ENCODE measurements at regions not wholly inside any gene's neighbourhood (a gene's known extent, or its start where the extent isn't known, plus 50 kb on each side); places are given as distances from the start of the nearest gene placed in this dataset.
"Not testable (repeated sequence)": the region's sequence is repeated elsewhere in the genome, so short reads cannot be mapped to it uniquely, and the experiment has no call there.

- no peak for DNase-seq (ENCODE audit: low read depth)
Observed at GRCh38 chr13:54004026-54004699, 975.5 kb downstream of the OLFM4 start.

DNA sequence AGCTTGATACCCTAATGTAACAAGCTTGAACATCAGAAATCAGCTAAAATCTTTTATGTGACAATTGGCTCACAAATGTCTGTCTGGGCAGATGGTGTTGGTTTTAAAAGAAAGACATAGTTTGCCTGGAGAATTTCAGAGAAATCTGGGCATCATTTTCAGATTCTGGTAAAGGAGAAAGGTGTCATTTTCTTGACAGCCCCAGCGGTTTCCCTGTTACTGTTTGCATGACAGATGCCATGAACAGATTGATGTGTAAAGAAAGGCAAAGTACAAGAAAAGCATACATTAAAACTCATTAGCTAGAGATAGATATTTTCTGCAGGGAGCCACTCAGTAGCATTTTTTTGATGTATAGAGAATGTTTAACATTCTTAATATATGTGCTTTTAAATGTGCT is 987.9 kb downstream of the OLFM4 start:
- no peak for DNase-seq (ENCODE audit: low read depth)

- no peak for DNase-seq (ENCODE audit: low read depth)
Observed at GRCh38 chr13:54018485-54018884, 989.9 kb downstream of the OLFM4 start.

DNA sequence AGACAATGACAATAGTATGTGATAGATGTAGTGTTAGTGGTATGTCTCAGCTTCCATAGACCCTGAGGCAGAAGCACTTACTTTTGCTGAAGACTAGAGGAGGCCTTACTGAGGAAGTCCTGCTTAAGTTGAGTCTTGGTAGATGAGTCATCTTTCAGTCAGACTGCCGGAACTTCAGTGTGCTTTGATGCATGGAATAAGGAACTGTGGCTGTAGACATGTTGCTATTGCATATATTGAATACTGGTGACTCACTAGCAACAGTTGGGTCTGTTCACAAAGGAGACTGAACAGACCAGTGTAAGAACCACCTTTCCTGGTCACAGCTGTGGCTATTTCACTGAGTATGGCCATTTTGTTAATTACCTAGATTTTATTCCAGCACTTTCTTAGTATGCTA is 1000.6 kb downstream of the OLFM4 start:
- peak; percentile 25 for DNase-seq (ENCODE audit: low read depth)

- DNase-seq (ENCODE audit: low read depth): no peak
Observed at GRCh38 chr13:54029720-54030119, 1001.1 kb downstream of the OLFM4 start.

GRCh38 chr13:54033323-54033861 is 1004.8 kb downstream of the OLFM4 start:
- no peak for DNase-seq (ENCODE audit: low read depth)

- DNase-seq (ENCODE audit: low read depth): no peak
Observed at GRCh38 chr13:54034047-54034446, 1005.4 kb downstream of the OLFM4 start.

GRCh38 chr13:54057416-54057815 is 1028.8 kb downstream of the OLFM4 start:
- not testable (repeated sequence) for DNase-seq (ENCODE audit: low read depth)

- not testable (repeated sequence) for DNase-seq (ENCODE audit: low read depth)
Observed at GRCh38 chr13:54069958-54070357, 1041.3 kb downstream of the OLFM4 start.

DNA sequence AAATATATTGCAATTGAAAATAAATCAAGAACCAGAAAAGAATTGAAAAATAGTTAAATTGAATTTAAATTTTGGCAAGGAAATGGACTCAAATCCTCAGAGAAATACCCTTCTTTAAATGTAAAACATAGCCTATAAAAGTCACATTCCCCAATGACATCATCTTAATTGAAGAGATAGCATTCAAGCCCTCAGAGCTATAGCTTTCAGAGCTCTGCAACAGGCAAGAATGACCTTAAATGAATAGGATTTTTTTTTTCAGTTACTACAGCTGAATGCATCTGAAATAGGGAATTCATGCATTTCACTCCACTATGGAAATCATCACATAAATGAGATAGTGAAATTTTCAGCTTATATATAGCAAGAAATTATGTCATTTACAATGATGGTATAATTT is 1049.0 kb downstream of the OLFM4 start:
- no peak for DNase-seq (ENCODE audit: low read depth)

GRCh38 chr13:54078271-54078870 is 1049.8 kb downstream of the OLFM4 start:
- no peak for DNase-seq (ENCODE audit: low read depth)

- DNase-seq (ENCODE audit: low read depth): not testable (repeated sequence)
Observed at GRCh38 chr13:54082309-54082708, 1053.7 kb downstream of the OLFM4 start.

DNA sequence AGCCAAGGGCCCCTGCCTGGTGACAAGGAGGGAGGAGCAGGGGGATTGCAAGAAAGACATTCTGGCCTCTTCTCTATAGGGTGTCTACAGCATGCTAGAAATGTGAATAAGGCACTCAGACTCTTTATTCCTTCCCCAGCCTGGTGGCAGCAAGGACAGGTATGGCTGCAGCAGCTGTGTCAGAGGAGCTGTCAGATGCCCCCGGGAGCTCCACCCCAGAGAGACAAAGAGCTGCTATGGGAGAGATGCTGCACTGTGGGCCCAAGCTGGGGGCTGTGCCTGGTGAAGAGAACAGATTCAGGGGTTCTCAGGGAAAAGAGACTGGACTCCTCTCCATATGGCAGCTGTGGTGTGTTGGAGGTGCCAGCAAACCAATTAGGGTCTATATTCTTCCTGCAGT is 1063.3 kb downstream of the OLFM4 start:
- DNase-seq (ENCODE audit: low read depth): no peak

DNA sequence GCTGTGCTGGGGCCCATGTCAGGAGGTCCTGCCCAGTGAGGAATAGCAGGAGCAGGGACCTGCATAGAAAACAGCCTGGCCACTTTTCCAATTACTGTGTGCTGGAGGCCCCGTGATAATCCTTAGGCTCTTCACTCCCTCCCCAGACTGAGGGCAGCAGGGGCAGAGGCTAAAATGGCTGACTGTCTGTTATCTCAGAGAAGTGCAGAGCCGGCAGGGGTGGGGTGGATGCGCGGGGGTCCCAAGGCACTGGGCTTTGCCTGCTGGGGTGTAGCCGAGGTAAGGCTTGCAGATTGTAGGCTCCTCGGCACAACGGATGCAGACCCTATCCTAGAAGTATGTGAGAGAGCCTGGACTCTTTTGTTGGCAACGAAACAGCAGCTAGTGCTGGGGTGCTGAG is 1064.1 kb downstream of the OLFM4 start:
- DNase-seq (ENCODE audit: low read depth): no peak

DNA sequence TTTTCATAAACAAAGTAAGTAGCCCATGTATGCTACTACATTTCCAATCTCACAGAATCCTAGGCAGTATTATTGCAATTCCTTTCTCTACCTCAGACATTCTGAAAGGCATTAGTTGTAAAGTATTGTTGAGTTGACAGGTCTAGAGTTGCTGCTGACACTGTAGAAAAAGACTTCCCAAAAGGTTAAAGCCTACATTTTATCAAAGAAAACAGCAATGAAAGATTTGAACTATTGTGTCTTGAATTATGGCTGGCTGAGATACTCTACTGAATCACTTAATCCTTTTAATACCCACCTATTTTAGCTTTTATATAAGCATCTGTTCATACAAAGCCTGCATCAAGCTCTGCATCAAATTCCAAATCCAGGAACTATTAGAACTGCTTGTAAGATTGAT is 1082.0 kb downstream of the OLFM4 start:
- no peak for DNase-seq (ENCODE audit: low read depth)

DNA sequence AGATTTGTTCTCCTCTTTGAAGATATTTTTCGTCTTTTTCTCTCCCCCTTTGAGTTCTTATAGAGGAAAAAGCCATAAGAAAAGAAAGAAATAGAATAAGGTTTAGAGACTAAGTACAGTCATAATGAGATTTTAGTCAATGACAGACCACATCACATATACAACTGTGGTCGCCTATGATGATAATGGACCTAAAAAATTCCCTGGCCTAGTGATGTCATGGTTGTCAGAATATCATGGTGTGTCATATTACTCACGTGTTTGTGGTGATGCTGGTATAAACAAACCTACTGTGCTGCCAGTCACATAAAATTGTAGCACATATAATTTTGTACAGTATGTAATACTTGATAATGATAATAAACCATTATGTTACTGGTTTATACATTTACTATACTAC is 1096.1 kb downstream of the OLFM4 start:
- DNase-seq (ENCODE audit: low read depth): no peak

DNA sequence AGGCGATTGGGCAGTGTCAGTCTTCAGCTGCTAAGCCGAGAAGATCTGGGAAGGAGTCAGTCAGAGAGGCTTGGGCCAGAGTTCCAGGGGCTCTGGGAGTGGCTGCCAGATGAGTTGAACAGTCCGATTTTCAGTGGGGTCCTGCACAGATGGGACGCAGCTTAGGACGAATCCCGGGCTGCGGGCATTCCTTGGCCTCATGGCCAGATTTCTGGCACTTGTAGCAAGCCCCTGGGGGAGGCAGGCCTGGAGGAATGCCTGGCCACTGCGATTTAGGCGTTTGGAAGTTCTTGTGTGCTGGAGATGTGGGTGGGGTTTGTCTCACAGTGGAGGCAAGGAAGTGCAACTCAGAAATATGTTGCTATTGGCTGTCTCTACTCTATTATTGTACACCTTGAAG is 1102.3 kb downstream of the OLFM4 start:
- not testable (repeated sequence) for DNase-seq (ENCODE audit: low read depth)

GRCh38 chr13:54131433-54131832 is 1102.8 kb downstream of the OLFM4 start:
- DNase-seq (ENCODE audit: low read depth): not testable (repeated sequence)

DNA sequence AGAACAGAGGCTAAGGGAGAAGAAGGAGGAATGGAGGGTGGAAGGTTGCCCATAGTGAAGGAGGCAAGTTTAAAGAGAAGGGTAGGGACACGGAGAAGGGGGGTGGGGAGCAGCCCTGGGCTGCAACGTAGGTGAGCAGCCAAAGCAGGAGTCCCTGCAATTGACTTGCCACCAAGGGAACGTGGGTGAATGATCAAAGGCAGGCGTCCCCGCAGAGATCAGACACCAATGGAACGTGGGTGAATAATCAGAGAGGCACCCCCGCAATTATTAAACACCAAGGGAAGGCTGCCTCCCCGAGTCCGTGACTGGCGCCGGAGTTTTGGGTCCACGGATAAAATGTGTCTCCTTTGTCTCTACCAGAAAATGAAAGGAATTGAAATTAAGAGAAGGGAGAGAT is 1103.5 kb downstream of the OLFM4 start:
- not testable (repeated sequence) for DNase-seq (ENCODE audit: low read depth)

- not testable (repeated sequence) for DNase-seq (ENCODE audit: low read depth)
Observed at GRCh38 chr13:54132720-54133119, 1104.1 kb downstream of the OLFM4 start.

DNA sequence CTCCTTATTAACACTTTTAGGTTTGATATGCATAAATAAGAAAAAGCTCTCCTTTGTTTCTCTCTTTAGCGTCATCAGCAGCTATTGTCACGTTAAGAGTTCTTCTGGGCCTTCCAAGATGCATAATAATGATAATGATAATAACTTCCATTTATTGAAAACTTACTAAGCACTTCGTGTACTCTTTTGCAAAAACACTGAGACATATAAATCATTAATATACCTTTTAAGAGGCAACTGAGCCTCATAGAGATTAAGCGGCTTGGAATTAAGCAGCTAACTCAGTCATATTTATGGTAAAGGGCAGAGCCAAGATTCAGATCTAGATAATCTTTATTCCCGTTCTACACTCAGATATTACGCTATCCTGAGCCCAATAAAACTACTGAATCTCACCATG is 1105.1 kb downstream of the OLFM4 start:
- no peak for DNase-seq (ENCODE audit: low read depth)

- DNase-seq (ENCODE audit: low read depth): no peak
Observed at GRCh38 chr13:54144828-54145227, 1116.2 kb downstream of the OLFM4 start.

DNA sequence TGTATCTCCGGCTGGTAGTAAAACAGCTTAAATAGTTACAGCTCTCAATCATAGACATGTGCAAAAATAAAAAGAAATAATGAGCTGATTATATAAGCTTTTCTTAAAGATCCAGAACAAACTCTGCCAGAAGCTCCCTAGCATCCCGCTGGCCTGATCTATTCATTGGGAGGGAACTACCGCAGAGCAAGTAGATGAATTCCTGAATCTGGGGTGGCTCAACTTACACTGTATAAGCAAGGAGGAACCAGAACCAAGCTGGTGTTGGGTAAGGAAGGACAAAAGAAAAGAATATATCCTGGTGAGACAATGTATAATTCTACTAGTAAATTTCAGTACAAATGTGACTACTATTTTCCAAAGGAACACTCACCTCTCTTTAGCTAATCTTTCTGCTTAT is 1122.2 kb downstream of the OLFM4 start:
- no peak for DNase-seq (ENCODE audit: low read depth)

GRCh38 chr13:54162069-54162468 is 1133.5 kb downstream of the OLFM4 start:
- DNase-seq (ENCODE audit: low read depth): no peak

Measured in CMK (cell line).